Spinal cord (tissue), 9 donors: ENCODE measurements at regions not wholly inside any gene's neighbourhood (a gene's known extent, or its start where the extent isn't known, plus 50 kb on each side); places are given as distances from the start of the nearest gene placed in this dataset.
"Not testable (repeated sequence)": the region's sequence is repeated elsewhere in the genome, so short reads cannot be mapped to it uniquely, and the experiment has no call there.

Experiments
- DNase-seq, 6 donors: peaks; one replicate each; pipeline versions ENCODE4 v3.0.0 to v3.0.0-alpha.2; 2013 to 2015; ENCODE audit warnings: low spot score in 6 of 6, low read depth in 4 of 6
- H3K27ac ChIP-seq: one replicate; pipeline ENCODE4 v1.5.1; 2013; ENCODE audit warnings: low read depth, low read length, control low read depth
- H3K27me3 ChIP-seq: one replicate; pipeline ENCODE4 v1.6.1; 2013; ENCODE audit warnings: low read length; ENCODE audit not compliant: control insufficient read depth, insufficient read depth
- H3K36me3 ChIP-seq: one replicate; pipeline ENCODE4 v1.6.1; 2013; ENCODE audit warnings: low read length; ENCODE audit not compliant: control insufficient read depth, insufficient read depth
- H3K4me1 ChIP-seq: one replicate; pipeline ENCODE4 v1.6.1; 2013; ENCODE audit warnings: low read length; ENCODE audit not compliant: control insufficient read depth, insufficient read depth
- H3K4me3 ChIP-seq: one replicate; pipeline ENCODE4 v1.5.1; 2013; ENCODE audit warnings: low read depth, low read length, control low read depth
- H3K9me3 ChIP-seq: one replicate; pipeline ENCODE4 v1.6.1; 2013; ENCODE audit warnings: low read length; ENCODE audit not compliant: control insufficient read depth, insufficient read depth
- WGBS: methylation state at CpG from one replicate; pipeline ENCODE4 v1.1.5; 2013; ENCODE audit warnings: missing lambda C conversion rate; ENCODE audit not compliant: insufficient coverage; 5-methylcytosine and 5-hydroxymethylcytosine counted together
- donor health status: healthy.

DNA sequence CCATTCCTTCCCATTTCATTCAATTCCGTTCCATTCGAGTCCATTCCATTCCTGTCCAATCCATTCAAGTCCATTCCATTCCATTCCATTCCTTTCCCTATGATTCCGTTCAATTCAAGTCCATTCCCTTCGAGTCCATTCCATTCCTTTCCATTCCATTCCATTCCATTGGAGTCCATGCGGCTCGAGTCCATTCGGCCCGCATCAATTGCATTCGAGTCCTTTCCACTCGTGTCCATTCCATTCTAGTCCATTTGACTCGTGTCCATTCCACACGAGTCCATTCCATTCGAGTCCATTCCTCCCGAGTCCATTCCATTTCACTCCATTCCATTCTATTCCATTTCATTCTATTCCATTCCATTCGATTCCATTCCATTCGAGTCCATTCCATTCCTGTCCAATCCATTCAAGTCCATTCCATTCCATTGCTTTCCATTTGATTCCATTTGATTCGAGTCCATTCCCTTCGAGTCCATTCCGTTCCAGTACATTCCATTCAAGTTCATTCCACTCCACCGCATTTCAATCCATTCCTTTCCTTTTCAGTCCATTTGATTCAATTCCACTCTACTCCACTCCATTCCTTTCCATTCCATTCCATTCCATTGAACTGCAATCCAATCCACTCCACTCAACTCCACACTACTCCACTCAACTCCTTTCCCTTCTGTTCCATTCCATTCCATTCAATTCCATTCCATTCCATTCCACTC lies 2565.9 kb upstream of the TPTE start:
- not testable (repeated sequence) for H3K27me3 ChIP-seq, DNase-seq, H3K27ac ChIP-seq, H3K4me3 ChIP-seq, H3K4me1 ChIP-seq, H3K36me3 ChIP-seq
- peaks cover 65% of the 10 kb centered on the region for H3K9me3 ChIP-seq
- WGBS, result 70% methylated on average over 20 of the region's 20 CpGs

DNA sequence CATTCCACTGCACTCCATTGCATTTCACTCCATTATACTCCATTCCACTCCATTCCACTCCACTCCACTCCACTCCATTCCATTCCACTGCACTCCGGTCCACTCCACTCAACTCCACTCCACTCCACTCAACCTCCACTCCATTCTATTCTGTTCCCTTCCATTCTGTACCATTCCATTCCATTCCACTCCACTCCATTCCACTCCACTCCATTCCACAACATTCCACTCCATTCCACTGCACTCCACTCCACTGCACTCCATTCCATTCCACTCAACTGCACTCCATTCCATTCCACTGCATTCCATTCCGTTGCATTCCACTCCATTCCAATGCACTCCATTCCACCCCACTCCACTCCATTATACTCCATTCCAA lies 2565.3 kb upstream of the TPTE start:
- not testable (repeated sequence) for H3K36me3 ChIP-seq, H3K4me1 ChIP-seq, H3K27ac ChIP-seq, H3K27me3 ChIP-seq, DNase-seq, H3K4me3 ChIP-seq
- H3K9me3 ChIP-seq, result peaks cover 60% of the 10 kb centered on the region
- WGBS, result 49% methylated on average over 2 of the region's 2 CpGs

GRCh38 chr21:7956998-7957712 lies 2564.2 kb upstream of the TPTE start:
- H3K4me3 ChIP-seq, DNase-seq, H3K27me3 ChIP-seq, H3K27ac ChIP-seq, H3K36me3 ChIP-seq, H3K4me1 ChIP-seq: not testable (repeated sequence)
- WGBS, result 45% methylated on average over 5 of the region's 5 CpGs
- H3K9me3 ChIP-seq, result peaks cover 52% of the 10 kb centered on the region

DNA sequence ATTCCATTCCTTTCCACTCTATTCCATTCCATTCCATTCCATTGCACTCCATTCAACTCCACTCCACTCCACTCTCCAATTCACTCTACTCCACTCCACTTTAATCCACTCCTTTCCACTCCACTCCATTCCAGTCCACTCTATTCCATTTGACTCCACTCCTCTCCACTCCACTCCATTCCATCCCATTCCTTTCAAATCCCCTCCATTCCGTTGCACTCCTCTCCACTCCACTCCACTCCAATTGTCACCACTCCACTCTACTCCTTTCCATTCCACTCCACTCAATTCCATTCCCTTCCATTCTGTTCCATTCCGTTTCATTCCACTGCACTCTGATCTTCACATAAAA lies 2563.7 kb upstream of the TPTE start:
- no peak for DNase-seq
- Histone ChIP-seq H3K36me3 (no peaks in the 10 kb centered on the region), H3K27me3 (no peaks in the 10 kb centered on the region), H3K4me1 (no peaks in the 10 kb centered on the region), H3K4me3 (no peak overlapping the region), H3K9me3 (peaks cover 48% of the 10 kb centered on the region), H3K27ac (no peak overlapping the region)
- 36% methylated on average over 2 of the region's 2 CpGs for WGBS
